ENCODE measurements at regions not wholly inside any gene's neighbourhood (a gene's known extent, or its start where the extent isn't known, plus 50 kb on each side); places are given as distances from the start of the nearest gene placed in this dataset.

- no peak overlapping the region for H3K23ac ChIP-seq (ENCODE audit: insufficient read length, low read depth, low read length)
- H3K79me2 ChIP-seq (ENCODE audit: insufficient read depth, low read length) = no peaks in the 10 kb centered on the region
- H3K79me1 ChIP-seq (ENCODE audit: insufficient read depth, low read depth, low read length, poor library complexity, severe bottlenecking) = no peaks in the 10 kb centered on the region
- H3K4me1 Mint-ChIP-seq = peaks cover 34 to 42% of the 10 kb centered on the region in 2 experiments
- H3T11ph ChIP-seq (ENCODE audit: low read length) = no peak overlapping the region
- no CpG with 5 or more reads among the region's 2 CpGs for WGBS (ENCODE audit: extremely low coverage, insufficient read length, low lambda C conversion rate)
- H3K9me3 ChIP-seq (ENCODE audit: control insufficient read depth, low read depth, low read length) = no peaks in the 10 kb centered on the region
- H2BK5ac ChIP-seq (ENCODE audit: insufficient read length, low read length) = no peak overlapping the region
- no peak overlapping the region for H3K27ac Mint-ChIP-seq
- no peaks in the 10 kb centered on the region for H3K27me3 Mint-ChIP-seq (ENCODE audit: low read depth)
- no peak overlapping the region for H3K9ac ChIP-seq (ENCODE audit: extremely low read depth, insufficient read length, low read length)
- H3K4me1 ChIP-seq (ENCODE audit: insufficient read depth, low read length) = peaks cover 4% of the 10 kb centered on the region
- TF ChIP-seq CTCF (conservative IDR thresholded peaks at IDR 0.05) = no peak
- no peak overlapping the region for H2AFZ ChIP-seq (ENCODE audit: low read length)
- DNase-seq = no peak
- no peaks in the 10 kb centered on the region for H4K20me1 ChIP-seq (ENCODE audit: control insufficient read depth, insufficient read depth, insufficient read length)
- H3K4ac ChIP-seq (ENCODE audit: low read depth, low read length) = no peak overlapping the region
- H4K8ac ChIP-seq (replicated peaks; ENCODE audit: insufficient read length, low read depth, low read length) = no peak overlapping the region
- H2BK15ac ChIP-seq (ENCODE audit: low read depth, low read length) = no peak overlapping the region
- H2BK12ac ChIP-seq (ENCODE audit: insufficient read length, low read depth, low read length) = no peak overlapping the region
- no peak overlapping the region for H2BK20ac ChIP-seq (ENCODE audit: low read depth, low read length, poor library complexity, severe bottlenecking)
- no peaks in the 10 kb centered on the region for H3K9me3 Mint-ChIP-seq
- no peaks in the 10 kb centered on the region for H3K23me2 ChIP-seq (ENCODE audit: insufficient read length, low read depth, low read length, poor library complexity, severe bottlenecking)
- no peak overlapping the region for H2AK5ac ChIP-seq (ENCODE audit: insufficient read length, low read length)
- no peak overlapping the region for H4K5ac ChIP-seq (ENCODE audit: insufficient read length, low read depth, low read length)
- no peak overlapping the region for H3K18ac ChIP-seq (ENCODE audit: insufficient read length, low read depth, low read length)
- H3K14ac ChIP-seq (ENCODE audit: insufficient read depth, low read length) = no peak overlapping the region
- H3K27me3 ChIP-seq (ENCODE audit: insufficient read depth, low read length) = no peaks in the 10 kb centered on the region
- H3K56ac ChIP-seq (ENCODE audit: insufficient read length, low read depth, low read length) = no peak overlapping the region
- no peak overlapping the region for H2BK120ac ChIP-seq (ENCODE audit: low read depth, low read length, poor library complexity, severe bottlenecking)
- no peak overlapping the region for H3K27ac ChIP-seq (ENCODE audit: insufficient read length, low read depth, low read length)
- H3K36me3 Mint-ChIP-seq (ENCODE audit: insufficient read depth in 1 of 3, low read depth in 3 of 3) = no peaks in the 10 kb centered on the region
- no peak overlapping the region for H3K4me2 ChIP-seq (ENCODE audit: insufficient read depth, insufficient read length, low read length)
- H4K91ac ChIP-seq (ENCODE audit: insufficient read length, low read depth, low read length) = no peak overlapping the region
- no peak overlapping the region for H3K4me3 Mint-ChIP-seq
Measured at GRCh38 chr2:200732866-200733265, 78.8 kb upstream of the BZW1 start.

Data from H9 (cell line).